Liver (tissue), 8 donors: ENCODE measurements at regions not wholly inside any gene's neighbourhood (a gene's known extent, or its start where the extent isn't known, plus 50 kb on each side); places are given as distances from the start of the nearest gene placed in this dataset.

Experiments
- DNase-seq: peaks from one replicate; pipeline ENCODE4 v3.0.0-alpha.2; 2017; ENCODE audit warnings: low spot score
- H3K27ac ChIP-seq, 2 donors: one replicate each; pipeline ENCODE4 v1.7.0; 2013; ENCODE audit warnings: inconsistent platforms in 2 of 2, low read length in 2 of 2, control low read depth in 1 of 2, low read depth in 1 of 2, mild to moderate bottlenecking in 1 of 2
- H3K27me3 ChIP-seq, 4 donors: one replicate each; pipeline versions ENCODE4 v1.6.1 to v1.7.0; 2013; ENCODE audit warnings: low read length in 3 of 4, inconsistent platforms in 1 of 4, mild to moderate bottlenecking in 1 of 4, moderate library complexity in 1 of 4; ENCODE audit not compliant: control insufficient read depth in 4 of 4, insufficient read depth in 4 of 4
- H3K36me3 ChIP-seq, 4 donors: one replicate each; pipeline versions ENCODE4 v1.6.1 to v1.7.0; 2013; ENCODE audit warnings: low read length in 3 of 4, mild to moderate bottlenecking in 3 of 4, low read depth in 1 of 4, moderate library complexity in 1 of 4; ENCODE audit not compliant: control insufficient read depth in 4 of 4, insufficient read depth in 3 of 4
- H3K4me1 ChIP-seq, 4 donors: one replicate each; pipeline versions ENCODE4 v1.6.1 to v1.7.0; 2013; ENCODE audit warnings: low read length in 3 of 4, mild to moderate bottlenecking in 3 of 4, moderate library complexity in 1 of 4; ENCODE audit not compliant: control insufficient read depth in 4 of 4, insufficient read depth in 4 of 4
- H3K4me3 ChIP-seq, 3 donors: one replicate each; pipeline versions ENCODE4 v1.6.1 to v1.7.0; 2013; ENCODE audit warnings: low read length in 3 of 3, control low read depth in 1 of 3, low read depth in 1 of 3, mild to moderate bottlenecking in 1 of 3
- H3K9ac ChIP-seq, 2 donors: one replicate each; pipeline ENCODE4 v1.7.0; 2013; ENCODE audit warnings: low read length in 2 of 2, mild to moderate bottlenecking in 2 of 2, moderate library complexity in 2 of 2, control low read depth in 1 of 2, low read depth in 1 of 2
- H3K9me3 ChIP-seq, 4 donors: one replicate each; pipeline versions ENCODE4 v1.6.1 to v1.7.0; 2013; ENCODE audit warnings: low read length in 3 of 4; ENCODE audit not compliant: control insufficient read depth in 4 of 4
- CTCF ChIP-seq: fragments of 150-350 bp; IDR thresholded peaks from 2 replicates; pipeline ENCODE4 v1.5.1; 2017; ENCODE audit warnings: improper control_type of control experiment, low read depth, low read length; ENCODE audit not compliant: missing input control
- EGR1 ChIP-seq, 2 donors: IDR thresholded peaks; 2 replicates each; pipeline ENCODE4 v1.6.1; 2016 to 2018; ENCODE audit warnings: antibody characterized with exemption in 2 of 2, low read depth in 2 of 2
- FOXA1 ChIP-seq: IDR thresholded peaks from 2 replicates; pipeline ENCODE4 v1.6.1; 2016; ENCODE audit warnings: antibody characterized with exemption
- FOXA2 ChIP-seq: IDR thresholded peaks from 2 replicates; pipeline ENCODE4 v1.6.1; 2016; ENCODE audit warnings: antibody characterized with exemption
- HNF4A ChIP-seq, 2 donors: conservative IDR thresholded peaks; 2 replicates each; pipeline ENCODE4 v1.6.1; 2016; ENCODE audit warnings: antibody characterized with exemption in 2 of 2, mild to moderate bottlenecking in 2 of 2
- HNF4G ChIP-seq: IDR thresholded peaks from 2 replicates; pipeline ENCODE4 v1.6.1; 2016; ENCODE audit warnings: antibody characterized with exemption
- JUND ChIP-seq, 2 donors: IDR thresholded peaks; 2 replicates each; pipeline ENCODE4 v1.6.1; 2016; ENCODE audit warnings: antibody characterized with exemption in 2 of 2
- NR2F2 ChIP-seq: IDR thresholded peaks from 2 replicates; pipeline ENCODE4 v1.6.1; 2016; ENCODE audit warnings: antibody characterized with exemption
- RAD21 ChIP-seq, 2 donors: IDR thresholded peaks; 2 replicates each; pipeline ENCODE4 v1.6.1; 2016; ENCODE audit warnings: antibody characterized with exemption in 2 of 2, mild to moderate bottlenecking in 2 of 2
- RXRA ChIP-seq, 2 donors: IDR thresholded peaks; 2 replicates each; pipeline ENCODE4 v1.6.1; 2017 to 2018; ENCODE audit warnings: antibody characterized with exemption in 2 of 2, mild to moderate bottlenecking in 1 of 2
- SP1 ChIP-seq: IDR thresholded peaks from 2 replicates; pipeline ENCODE4 v1.6.1; 2018; ENCODE audit warnings: antibody characterized with exemption, mild to moderate bottlenecking
- TAF1 ChIP-seq: conservative IDR thresholded peaks from 2 replicates; pipeline ENCODE4 v1.6.1; 2016; ENCODE audit warnings: antibody characterized with exemption, mild to moderate bottlenecking
- YY1 ChIP-seq: IDR thresholded peaks from 2 replicates; pipeline ENCODE4 v1.6.1; 2016; ENCODE audit warnings: antibody characterized with exemption, mild to moderate bottlenecking
- ZBTB33 ChIP-seq: IDR thresholded peaks from 2 replicates; pipeline ENCODE4 v1.6.1; 2016; ENCODE audit warnings: antibody characterized with exemption
- WGBS: extraction: QIAGEN DNeasy Blood & Tissue Kit; methylation state at CpG from one replicate; pipeline ENCODE4 v1.1.7; 2013; 5-methylcytosine and 5-hydroxymethylcytosine counted together
- TF ChIP-seq, protein P1 (sequence below): IDR thresholded peaks from 2 replicates; pipeline ENCODE4 v1.6.1; 2016; ENCODE audit warnings: antibody characterized with exemption
- donor health status: healthy.
- donor health status: healthy.
- donor health status: healthy.
- donor health status: healthy.
- donor health status: healthy.

DNA sequence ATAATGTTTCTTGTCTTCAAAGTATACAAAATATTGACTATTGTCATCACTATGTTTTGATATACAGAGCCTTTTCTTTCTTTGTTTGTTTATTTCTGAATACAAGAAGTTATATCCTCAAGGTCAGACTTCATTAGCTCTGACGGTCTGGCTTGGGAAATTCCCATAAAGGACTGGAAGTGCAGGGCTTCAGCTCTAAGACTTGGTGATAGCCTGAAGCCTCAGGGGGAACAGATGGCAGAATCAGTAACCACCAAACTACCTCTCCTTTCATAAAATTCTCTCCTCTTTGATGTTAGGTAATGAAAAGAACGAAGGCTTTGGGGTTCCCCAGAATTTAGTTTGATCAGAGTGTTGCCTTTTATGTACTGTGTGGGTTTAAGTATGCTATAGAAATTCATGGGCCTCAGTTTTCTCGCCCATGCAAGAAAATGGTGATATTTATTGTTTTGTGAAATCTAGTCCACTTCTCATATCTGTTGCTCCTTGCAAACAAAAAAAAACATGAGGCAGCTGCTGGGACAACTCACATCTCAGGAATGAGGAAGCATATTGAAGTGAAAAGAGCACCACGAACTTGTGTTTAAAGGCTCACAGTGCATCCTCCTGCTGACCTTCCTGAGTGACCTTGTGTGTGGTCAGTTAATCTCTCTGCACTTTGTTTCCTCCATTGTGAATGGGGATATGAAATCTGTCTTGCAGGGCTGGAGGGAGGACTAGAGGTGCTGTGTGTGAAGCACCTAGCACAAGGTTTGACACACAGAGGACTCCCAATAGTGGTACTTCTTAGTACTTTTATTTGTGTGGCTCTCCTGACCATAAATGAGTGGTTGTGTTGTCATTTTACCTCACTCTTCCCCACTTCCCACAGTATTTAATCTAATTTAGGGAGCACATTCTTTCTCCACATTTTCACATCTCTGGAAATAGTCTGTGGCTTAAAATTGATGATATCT is 569.8 kb upstream of the IL12A start:
- H3K4me3 ChIP-seq = no peak overlapping the region
- no peak overlapping the region for H3K27ac ChIP-seq
- no peak for TF ChIP-seq JUND (IDR thresholded peaks at IDR 0.05)
- H3K36me3 ChIP-seq = no peaks in the 10 kb centered on the region
- WGBS = 49% methylated on average over 4 of the region's 4 CpGs
- no peaks in the 10 kb centered on the region for H3K4me1 ChIP-seq
- no peak for DNase-seq
- H3K9me3 ChIP-seq = peaks cover 0 to 5% (median 0%) of the 10 kb centered on the region in 4 donors
- H3K9ac ChIP-seq = no peak overlapping the region
- no peaks in the 10 kb centered on the region for H3K27me3 ChIP-seq

- WGBS = 66% methylated on average over 2 of the region's 2 CpGs
Observed at GRCh38 chr3:159429702-159430101, 558.9 kb upstream of the IL12A start.

DNA sequence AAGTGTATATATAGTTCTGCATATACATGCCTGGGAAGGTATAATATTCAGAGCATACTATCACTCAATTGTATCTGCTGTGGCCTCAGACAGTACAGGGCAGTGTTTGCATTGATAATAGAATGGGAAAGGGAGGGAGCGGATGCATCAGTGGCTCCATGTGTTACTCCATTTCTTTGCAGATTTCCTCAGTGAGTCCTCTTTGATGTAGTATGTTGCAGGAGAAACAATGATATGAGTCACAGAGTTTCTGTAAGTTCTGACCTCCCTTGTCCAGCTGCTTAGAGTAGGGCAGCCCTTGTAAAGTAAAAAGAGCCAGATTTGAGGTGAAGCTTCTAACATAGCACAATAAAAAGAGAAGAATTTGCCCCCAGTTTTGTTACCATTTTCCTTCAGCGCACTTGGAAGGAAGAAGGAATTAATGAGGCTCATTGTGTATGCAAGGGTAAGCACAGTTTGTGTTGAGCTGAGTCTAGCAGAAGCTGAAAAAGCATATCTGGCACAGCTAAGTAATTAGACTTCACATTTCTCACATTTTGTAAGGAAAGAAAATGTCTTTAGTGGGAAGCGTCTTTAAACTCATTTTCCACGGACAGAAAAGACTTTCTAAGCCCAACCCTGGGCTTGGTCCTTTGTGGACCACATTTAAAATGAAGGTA is 555.8 kb upstream of the IL12A start:
- Histone ChIP-seq H3K27ac (no peak overlapping the region), H3K9me3 (no peaks in the 10 kb centered on the region), H3K36me3 (no peaks in the 10 kb centered on the region), H3K27me3 (no peaks in the 10 kb centered on the region), H3K9ac (no peak overlapping the region), H3K4me1 (no peaks in the 10 kb centered on the region), H3K4me3 (no peak overlapping the region)
- DNase-seq = no peak
- no peak for TF ChIP-seq YY1
- TF ChIP-seq EGR1 (IDR thresholded peaks at IDR 0.05; ENCODE audit: low read depth in 2 of 2) = no peak
- no peak for TF ChIP-seq HNF4G
- no peak for TF ChIP-seq NR2F2
- TF ChIP-seq FOXA1 = no peak
- TF ChIP-seq, protein P1, sequence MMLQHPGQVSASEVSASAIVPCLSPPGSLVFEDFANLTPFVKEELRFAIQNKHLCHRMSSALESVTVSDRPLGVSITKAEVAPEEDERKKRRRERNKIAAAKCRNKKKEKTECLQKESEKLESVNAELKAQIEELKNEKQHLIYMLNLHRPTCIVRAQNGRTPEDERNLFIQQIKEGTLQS = no peak
- TF ChIP-seq RAD21 (IDR thresholded peaks at IDR 0.05) = no peak
- no peak for TF ChIP-seq HNF4A (conservative IDR thresholded peaks at IDR 0.05)
- TF ChIP-seq FOXA2 = no peak
- no peak for TF ChIP-seq CTCF
- no peak for TF ChIP-seq SP1
- no peak for TF ChIP-seq TAF1
- no peak for TF ChIP-seq ZBTB33
- no peak for TF ChIP-seq RXRA (IDR thresholded peaks at IDR 0.05)
- 82% methylated on average over 4 of the region's 4 CpGs for WGBS

More at GRCh38 chr3:159429702-159430101, 558.9 kb upstream of the IL12A start:
- Histone ChIP-seq H3K4me1 (no peaks in the 10 kb centered on the region), H3K9me3 (no peaks in the 10 kb centered on the region), H3K36me3 (no peaks in the 10 kb centered on the region), H3K27me3 (no peaks in the 10 kb centered on the region), H3K27ac (no peak overlapping the region), H3K4me3 (no peak overlapping the region), H3K9ac (no peak overlapping the region)
- DNase-seq = no peak
- no peak for TF ChIP-seq FOXA2
- TF ChIP-seq SP1 = no peak
- no peak for TF ChIP-seq YY1
- no peak for TF ChIP-seq NR2F2
- no peak for TF ChIP-seq FOXA1
- no peak for TF ChIP-seq TAF1
- TF ChIP-seq ZBTB33 = no peak
